NT2/D1 (cell line): ENCODE measurements at regions not wholly inside any gene's neighbourhood (a gene's known extent, or its start where the extent isn't known, plus 50 kb on each side); places are given as distances from the start of the nearest gene placed in this dataset.

ENCODE experiments used
- SUZ12 ChIP-seq: IDR thresholded peaks from 2 replicates; pipeline ENCODE4 v1.6.1; 2011; ENCODE audit not compliant: insufficient read length, insufficient read depth; ENCODE audit errors: extremely low read depth
- ZNF274 ChIP-seq: IDR thresholded peaks from 2 replicates; pipeline ENCODE4 v1.6.1; 2011; ENCODE audit warnings: mild to moderate bottlenecking, low read depth, low read length

DNA sequence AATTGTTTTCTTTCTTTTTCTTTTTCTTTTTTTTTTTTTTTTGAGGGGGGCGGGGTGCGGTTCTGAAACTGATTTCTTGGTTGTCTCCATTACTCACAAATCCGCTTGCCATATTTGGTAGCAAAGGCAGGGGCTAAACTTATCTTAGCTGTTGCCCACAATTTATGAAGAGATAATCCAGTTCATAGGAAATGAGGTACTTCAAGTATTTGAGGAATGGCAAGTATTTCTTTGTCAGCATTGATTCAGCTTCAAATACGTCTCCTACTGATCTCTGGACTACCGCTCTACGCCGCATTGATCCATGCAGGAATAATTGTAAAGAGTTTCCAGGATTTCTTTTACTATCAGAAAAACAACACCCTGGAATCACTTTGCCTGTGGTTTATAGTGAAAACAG, 289.2 kb upstream of the DPYD start:
- TF ChIP-seq ZNF274, result no peak
- no peak for TF ChIP-seq SUZ12
